IMR-90 (cell line): ENCODE measurements at regions not wholly inside any gene's neighbourhood (a gene's known extent, or its start where the extent isn't known, plus 50 kb on each side); places are given as distances from the start of the nearest gene placed in this dataset.

Experiments
- ATAC-seq: fragments of 200-7000 bp; cut with Tn5 transposase; 2 replicates; pipeline ENCODE4 v1.9.1; 2020; ENCODE audit warnings: low read depth, mild to moderate bottlenecking, moderate library complexity
- BruUV-seq: library from RNA; stranded (reverse); fragments of 400-500 nt; replicated peaks from 2 replicates; lab custom pipeline; 2021; lab: Mats Ljungman, UMichigan
- CTCF ChIA-PET: fragments of 300-600 bp; formaldehyde crosslinking; extraction: SDS; loops from one replicate; lab custom pipeline; 2021; ENCODE audit warnings: antibody characterized with exemption; lab: Yijun Ruan, JAX
- POLR2A ChIA-PET: fragments of 300-600 bp; sonication (Branson Sonifier 250); formaldehyde crosslinking; loops from one replicate; lab custom pipeline; 2022; ENCODE audit warnings: antibody characterized with exemption; ENCODE audit not compliant: unreplicated experiment; lab: Charles Lee
- DNase-seq: peaks from one replicate; pipeline ENCODE4 v3.0.0; 2013
- H2AFZ ChIP-seq: replicated peaks from 2 replicates; pipeline ENCODE3; 2013; ENCODE audit warnings: low read length, mild to moderate bottlenecking; ENCODE audit not compliant: poor library complexity
- H2AK5ac ChIP-seq: 2 replicates; pipeline ENCODE4 v1.6.1; 2013; ENCODE audit warnings: low read depth, low read length, inconsistent platforms
- H2AK9ac ChIP-seq: replicated peaks from 2 replicates; pipeline ENCODE3; 2013; ENCODE audit warnings: mild to moderate bottlenecking, low read depth, low read length, moderate library complexity; ENCODE audit not compliant: poor library complexity
- H2BK120ac ChIP-seq: 2 replicates; pipeline ENCODE4 v1.6.1; 2013; ENCODE audit warnings: low read depth, low read length, inconsistent platforms
- H2BK15ac ChIP-seq: 3 replicates; pipeline ENCODE4 v1.6.1; 2013; ENCODE audit warnings: low read depth, low read length, inconsistent platforms
- H2BK20ac ChIP-seq: 2 replicates; pipeline ENCODE4 v1.6.1; 2013; ENCODE audit warnings: low read depth, mild to moderate bottlenecking, inconsistent platforms, low read length, moderate library complexity
- H2BK5ac ChIP-seq: 2 replicates; pipeline ENCODE4 v1.6.1; 2013; ENCODE audit warnings: mild to moderate bottlenecking, low read depth, low read length, inconsistent platforms; ENCODE audit not compliant: poor library complexity, severe bottlenecking
- H3K14ac ChIP-seq: replicated peaks from 2 replicates; pipeline ENCODE4 v1.6.1; 2013; ENCODE audit warnings: low read depth, low read length, inconsistent platforms
- H3K18ac ChIP-seq: 2 replicates; pipeline ENCODE4 v1.6.1; 2013; ENCODE audit warnings: low read depth, low read length, control low read depth
- H3K23ac ChIP-seq: 2 replicates; pipeline ENCODE4 v1.6.1; 2013; ENCODE audit warnings: low read depth, low read length, inconsistent platforms
- H3K27ac ChIP-seq: 2 replicates; pipeline ENCODE4 v1.5.1; 2013; ENCODE audit warnings: mild to moderate bottlenecking, control low read depth, low read length; ENCODE audit not compliant: insufficient read depth
- H3K27me3 ChIP-seq: 2 replicates; pipeline ENCODE4 v1.6.1; 2013; ENCODE audit warnings: low read length; ENCODE audit not compliant: control insufficient read depth, insufficient read depth
- H3K36me3 ChIP-seq: 2 replicates; pipeline ENCODE4 v1.6.1; 2013; ENCODE audit warnings: low read length, mixed read lengths; ENCODE audit not compliant: control insufficient read depth, insufficient read depth
- H3K4ac ChIP-seq: 2 replicates; pipeline ENCODE4 v1.6.1; 2013; ENCODE audit warnings: low read depth, low read length, inconsistent platforms
- H3K4me1 ChIP-seq: 2 replicates; pipeline ENCODE4 v1.6.1; 2013; ENCODE audit warnings: low read length, mixed read lengths; ENCODE audit not compliant: control insufficient read depth, insufficient read depth
- H3K4me2 ChIP-seq: 2 replicates; pipeline ENCODE4 v1.6.1; 2013; ENCODE audit warnings: low read depth, mild to moderate bottlenecking, control low read depth, low read length, moderate library complexity
- H3K4me3 ChIP-seq: 2 replicates; pipeline ENCODE4 v1.5.1; 2013; ENCODE audit warnings: low read depth, mild to moderate bottlenecking, control low read depth, low read length, moderate library complexity; ENCODE audit not compliant: insufficient read depth
- H3K56ac ChIP-seq: 2 replicates; pipeline ENCODE4 v1.6.1; 2013; ENCODE audit warnings: low read length, inconsistent platforms; ENCODE audit not compliant: insufficient read depth; ENCODE audit errors: extremely low read depth
- H3K79me1 ChIP-seq, 2 experiments: 2 replicates each; pipeline ENCODE4 v1.6.1; 2013; ENCODE audit warnings: low read length in 2 of 2, inconsistent platforms in 1 of 2, low read depth in 1 of 2
- H3K9ac ChIP-seq: 2 replicates; pipeline ENCODE4 v1.6.1; 2013; ENCODE audit warnings: low read depth, low read length, control low read depth
- H3K9me1 ChIP-seq: 2 replicates; pipeline ENCODE4 v1.6.1; 2013; ENCODE audit warnings: low read length, inconsistent platforms; ENCODE audit not compliant: insufficient read depth
- H3K9me3 ChIP-seq: 2 replicates; pipeline ENCODE4 v1.6.1; 2013; ENCODE audit warnings: low read length; ENCODE audit not compliant: control insufficient read depth, insufficient read depth
- H4K20me1 ChIP-seq: 2 replicates; pipeline ENCODE4 v1.6.1; 2013; ENCODE audit warnings: low read length, inconsistent platforms; ENCODE audit not compliant: insufficient read depth
- H4K5ac ChIP-seq: 2 replicates; pipeline ENCODE4 v1.6.1; 2013; ENCODE audit warnings: mild to moderate bottlenecking, low read depth, low read length, control low read depth
- H4K8ac ChIP-seq, 2 experiments: 2 replicates each; pipeline ENCODE4 v1.6.1; 2013; ENCODE audit warnings: low read depth in 2 of 2, low read length in 2 of 2, control low read depth in 1 of 2, inconsistent platforms in 1 of 2
- H4K91ac ChIP-seq: 2 replicates; pipeline ENCODE4 v1.6.1; 2013; ENCODE audit warnings: low read depth, low read length, inconsistent platforms; ENCODE audit not compliant: insufficient read depth
- CEBPB ChIP-seq: IDR thresholded peaks from 2 replicates; pipeline ENCODE4 v1.6.1; 2012; ENCODE audit warnings: low read depth, low read length, improper control_type of control experiment
- CHD1 ChIP-seq: IDR thresholded peaks from 2 replicates; pipeline ENCODE4 v1.6.1; 2012; ENCODE audit warnings: low read depth, low read length, improper control_type of control experiment
- FOS ChIP-seq: fragments of 150-350 bp; IDR thresholded peaks from 2 replicates; pipeline ENCODE4 v1.6.1; 2016; ENCODE audit warnings: low read depth, low read length
- MAFK ChIP-seq: IDR thresholded peaks from 2 replicates; pipeline ENCODE4 v1.6.1; 2012; ENCODE audit warnings: low read depth, low read length, improper control_type of control experiment
- MAZ ChIP-seq: IDR thresholded peaks from 2 replicates; pipeline ENCODE4 v1.6.1; 2012; ENCODE audit warnings: low read depth, mild to moderate bottlenecking, low read length, improper control_type of control experiment, moderate library complexity, borderline replicate concordance
- MXI1 ChIP-seq: IDR thresholded peaks from 2 replicates; pipeline ENCODE4 v1.6.1; 2012; ENCODE audit warnings: low read depth, mild to moderate bottlenecking, low read length, moderate library complexity, borderline replicate concordance
- NFE2L2 ChIP-seq: fragments of 150-350 bp; IDR thresholded peaks from 2 replicates; pipeline ENCODE4 v1.6.1; 2016; ENCODE audit warnings: low read depth, mild to moderate bottlenecking, low read length
- RAD21 ChIP-seq: IDR thresholded peaks from 2 replicates; pipeline ENCODE4 v1.6.1; 2012; ENCODE audit warnings: low read length, improper control_type of control experiment
- RCOR1 ChIP-seq: IDR thresholded peaks from 2 replicates; pipeline ENCODE4 v1.6.1; 2012; ENCODE audit warnings: mild to moderate bottlenecking, low read length, improper control_type of control experiment; ENCODE audit not compliant: insufficient replicate concordance
- RFX5 ChIP-seq: IDR thresholded peaks from 2 replicates; pipeline ENCODE4 v1.8.0; 2012; ENCODE audit warnings: low read depth, mild to moderate bottlenecking, low read length, moderate library complexity
- SMC3 ChIP-seq: fragments of 150-350 bp; IDR thresholded peaks from 2 replicates; pipeline ENCODE4 v1.6.1; 2016; ENCODE audit warnings: low read depth, mild to moderate bottlenecking, antibody characterized with exemption, low read length, moderate library complexity
- USF2 ChIP-seq: fragments of 150-350 bp; IDR thresholded peaks from 2 replicates; pipeline ENCODE4 v1.6.1; 2017; ENCODE audit warnings: mild to moderate bottlenecking, antibody characterized with exemption, low read length, low read depth
- WGBS, 2 experiments: methylation state at CpG; one replicate each; pipeline versions ENCODE4 v1.1.5 to v1.1.7; 2013; ENCODE audit warnings: missing lambda C conversion rate in 2 of 2; ENCODE audit not compliant: insufficient read length in 1 of 2; ENCODE audit errors: extremely low coverage in 2 of 2; 5-methylcytosine and 5-hydroxymethylcytosine counted together
- dilution Hi-C: fragments of 300-500 bp; cut with HindIII; formaldehyde crosslinking; loops from one replicate; pipeline ENCODE4 v1.14.3; 2018; ENCODE audit warnings: low sequenced_read_pairs; ENCODE audit not compliant: unreplicated experiment
- in situ Hi-C: fragments of 300-500 bp; cut with MboI; formaldehyde crosslinking; loops from 3 replicates; pipeline ENCODE4 v1.14.3; 2019; ENCODE audit warnings: low sequenced_read_pairs, inconsistent platforms, mixed read lengths
- intact Hi-C: fragments of 100-400 bp; cut with micrococcal nuclease; formaldehyde crosslinking; loops from 2 replicates; pipeline ENCODE4 v1.10.0; 2022

- in situ Hi-C loops (no loop called here), dilution Hi-C loops (no loop called here), intact Hi-C loops (no loop called here)
- Histone ChIP-seq H3K4me2 (no peak overlapping the region), H4K20me1 (no peaks in the 10 kb centered on the region), H2BK5ac (no peak overlapping the region), H3K4ac (no peak overlapping the region), H3K36me3 (no peaks in the 10 kb centered on the region), H2AFZ (no peak overlapping the region), H4K91ac (no peak overlapping the region), H3K4me1 (no peaks in the 10 kb centered on the region), H2AK9ac (no peak overlapping the region), H3K9me3 (no peaks in the 10 kb centered on the region), H3K14ac (no peak overlapping the region), H3K18ac (no peak overlapping the region), H2BK15ac (no peak overlapping the region), H4K8ac (no peak overlapping the region), H2BK20ac (no peak overlapping the region), H3K9ac (no peak overlapping the region), H3K56ac (no peak overlapping the region), H3K23ac (no peak overlapping the region), H2AK5ac (no peak overlapping the region), H3K79me1 (no peaks in the 10 kb centered on the region), H3K4me3 (no peak overlapping the region), H2BK120ac (no peak overlapping the region), H4K5ac (no peak overlapping the region), H3K27ac (no peak overlapping the region), H3K27me3 (no peaks in the 10 kb centered on the region), H3K9me1 (no peaks in the 10 kb centered on the region)
- BruUV-seq = no TSS peak
- DNase-seq (no peak), ATAC-seq (no peak)
- no CpG with 5 or more reads among the region's 4 CpGs for WGBS, 2 experiments
- ChIA-PET POLR2A (no interaction called here), CTCF (no interaction called here)
- TF ChIP-seq RCOR1 (no peak), CHD1 (no peak), FOS (no peak), RAD21 (no peak), MXI1 (no peak), MAFK (no peak), SMC3 (no peak), CEBPB (no peak), NFE2L2 (no peak), RFX5 (no peak), USF2 (no peak), MAZ (no peak)
These were observed 172.0 kb downstream of the AASDH start for GRCh38 chr4:56215141-56215783.
